Calu3 (cell line): ENCODE measurements at regions not wholly inside any gene's neighbourhood (a gene's known extent, or its start where the extent isn't known, plus 50 kb on each side); places are given as distances from the start of the nearest gene placed in this dataset.

Experiments used
- BruUV-seq: library from RNA; stranded (reverse); fragments of 400-500 nt; replicated peaks from 2 replicates; lab custom pipeline; 2021; lab: Mats Ljungman, UMichigan
- CTCF ChIA-PET: fragments of 300-600 bp; sonication (Branson Sonifier 250); formaldehyde crosslinking; loops from one replicate; lab custom pipeline; 2022; ENCODE audit warnings: antibody characterized with exemption; lab: Charles Lee
- DNase-seq: peaks from one replicate; pipeline ENCODE4 v3.0.0; 2022
- H3K27ac Mint-ChIP-seq: one replicate; pipeline ENCODE4 v1.8.0; 2022; ENCODE audit warnings: mixed read lengths; ENCODE audit not compliant: unreplicated experiment
- H3K27me3 Mint-ChIP-seq: one replicate; pipeline ENCODE4 v1.8.0; 2022; ENCODE audit warnings: mixed read lengths; ENCODE audit not compliant: unreplicated experiment
- H3K36me3 Mint-ChIP-seq: one replicate; pipeline ENCODE4 v1.8.0; 2022; ENCODE audit warnings: mild to moderate bottlenecking, moderate library complexity, mixed read lengths; ENCODE audit not compliant: insufficient read depth, unreplicated experiment
- H3K4me1 Mint-ChIP-seq: one replicate; pipeline ENCODE4 v1.8.0; 2022; ENCODE audit warnings: mild to moderate bottlenecking, low read depth, mixed read lengths; ENCODE audit not compliant: unreplicated experiment
- H3K4me3 Mint-ChIP-seq: one replicate; pipeline ENCODE4 v1.8.0; 2022; ENCODE audit warnings: mild to moderate bottlenecking, low read depth, moderate library complexity, mixed read lengths; ENCODE audit not compliant: unreplicated experiment
- H3K9me3 Mint-ChIP-seq: one replicate; pipeline ENCODE4 v1.8.0; 2022; ENCODE audit warnings: low read depth, mixed read lengths; ENCODE audit not compliant: unreplicated experiment
- intact Hi-C: fragments of 100-400 bp; cut with micrococcal nuclease; formaldehyde crosslinking; loops from one replicate; pipeline ENCODE4 v1.10.0; 2022; ENCODE audit not compliant: unreplicated experiment
- TF ChIP-seq, protein P1 (sequence below): fragments of 200-600 bp; IDR thresholded peaks from one replicate; pipeline ENCODE4 v1.8.0; 2022; ENCODE audit warnings: antibody characterized with exemption; ENCODE audit not compliant: unreplicated experiment

DNA sequence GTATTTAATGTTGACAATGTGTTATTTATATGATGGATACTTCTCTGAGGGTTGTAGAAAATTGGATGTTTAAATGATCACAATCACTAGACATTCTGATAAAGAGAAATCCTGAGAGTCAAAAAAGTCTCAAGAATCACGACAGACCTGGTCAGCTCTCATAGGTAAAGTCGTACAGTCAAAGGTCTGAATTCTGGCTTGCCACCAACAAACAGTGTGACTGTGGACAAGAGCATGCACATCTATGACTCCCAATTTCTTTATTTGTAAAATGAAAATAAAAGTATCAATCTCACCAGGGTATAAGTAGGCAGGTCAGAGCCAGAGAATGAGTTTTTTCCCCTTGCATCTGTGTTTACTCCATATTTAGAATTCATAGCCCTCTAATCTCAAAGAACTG, 556.7 kb downstream of the FAM181B start:
- H3K9me3 Mint-ChIP-seq = peaks cover 2% of the 10 kb centered on the region

DNA sequence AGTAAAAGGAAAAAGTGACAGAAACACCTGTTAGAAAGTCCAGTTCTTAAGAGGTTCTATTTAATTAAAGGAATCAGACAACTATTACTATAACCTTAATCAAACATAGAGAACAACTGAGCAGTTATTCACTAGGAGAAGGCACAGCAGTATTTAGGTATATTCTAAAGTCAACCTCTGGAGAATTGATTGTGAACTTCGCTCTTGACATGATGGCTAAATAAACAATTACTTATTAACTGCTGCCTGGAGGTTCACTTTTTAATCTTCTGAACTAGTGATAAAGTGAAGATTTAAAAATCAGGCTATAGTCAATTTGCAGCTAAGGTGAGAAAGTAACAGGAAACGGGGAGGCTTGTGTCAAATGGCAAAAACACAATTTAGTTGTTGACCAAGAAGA, 557.3 kb downstream of the FAM181B start:
- H3K9me3 Mint-ChIP-seq = peaks cover 2% of the 10 kb centered on the region
- DNase-seq = no peak
- no peak overlapping the region for H3K4me3 Mint-ChIP-seq
- CTCF ChIA-PET = no interaction called here
- no peaks in the 10 kb centered on the region for H3K36me3 Mint-ChIP-seq
- intact Hi-C loops = no loop called here
- H3K4me1 Mint-ChIP-seq = no peaks in the 10 kb centered on the region
- no peaks in the 10 kb centered on the region for H3K27me3 Mint-ChIP-seq
- TF ChIP-seq, protein P1, sequence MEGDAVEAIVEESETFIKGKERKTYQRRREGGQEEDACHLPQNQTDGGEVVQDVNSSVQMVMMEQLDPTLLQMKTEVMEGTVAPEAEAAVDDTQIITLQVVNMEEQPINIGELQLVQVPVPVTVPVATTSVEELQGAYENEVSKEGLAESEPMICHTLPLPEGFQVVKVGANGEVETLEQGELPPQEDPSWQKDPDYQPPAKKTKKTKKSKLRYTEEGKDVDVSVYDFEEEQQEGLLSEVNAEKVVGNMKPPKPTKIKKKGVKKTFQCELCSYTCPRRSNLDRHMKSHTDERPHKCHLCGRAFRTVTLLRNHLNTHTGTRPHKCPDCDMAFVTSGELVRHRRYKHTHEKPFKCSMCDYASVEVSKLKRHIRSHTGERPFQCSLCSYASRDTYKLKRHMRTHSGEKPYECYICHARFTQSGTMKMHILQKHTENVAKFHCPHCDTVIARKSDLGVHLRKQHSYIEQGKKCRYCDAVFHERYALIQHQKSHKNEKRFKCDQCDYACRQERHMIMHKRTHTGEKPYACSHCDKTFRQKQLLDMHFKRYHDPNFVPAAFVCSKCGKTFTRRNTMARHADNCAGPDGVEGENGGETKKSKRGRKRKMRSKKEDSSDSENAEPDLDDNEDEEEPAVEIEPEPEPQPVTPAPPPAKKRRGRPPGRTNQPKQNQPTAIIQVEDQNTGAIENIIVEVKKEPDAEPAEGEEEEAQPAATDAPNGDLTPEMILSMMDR = no peak
- no TSS peak for BruUV-seq
- H3K27ac Mint-ChIP-seq = no peak overlapping the region

More for the DNA sequence above, 556.7 kb downstream of the FAM181B start:
- H3K4me3 Mint-ChIP-seq = no peak overlapping the region
- BruUV-seq = no TSS peak
- H3K27me3 Mint-ChIP-seq = no peaks in the 10 kb centered on the region
- no peaks in the 10 kb centered on the region for H3K36me3 Mint-ChIP-seq
- TF ChIP-seq, protein P1 = no peak
- no peaks in the 10 kb centered on the region for H3K4me1 Mint-ChIP-seq
- CTCF ChIA-PET = no interaction called here
- H3K27ac Mint-ChIP-seq = no peak overlapping the region
- intact Hi-C loops = no loop called here
- DNase-seq = no peak

DNA sequence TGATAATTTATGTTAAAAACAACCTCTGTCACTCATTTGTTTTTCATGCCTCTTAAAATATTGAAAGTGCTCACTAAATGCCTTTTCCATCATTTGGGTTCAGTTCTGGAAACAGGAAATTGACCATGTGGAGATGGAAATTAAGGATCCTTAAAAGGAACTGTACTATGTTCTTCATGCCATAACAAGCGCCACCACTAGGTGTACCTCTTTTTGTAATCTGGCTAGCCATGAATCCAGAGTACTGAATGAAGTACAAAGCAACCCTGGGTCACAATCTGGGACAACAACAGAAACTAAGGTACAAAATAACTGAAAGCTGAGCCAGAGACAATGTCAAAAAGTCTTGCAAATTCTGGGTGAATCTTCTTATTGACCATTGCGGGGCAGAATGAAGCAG, 559.1 kb downstream of the FAM181B start:
- TF ChIP-seq, protein P1 = no peak
- H3K36me3 Mint-ChIP-seq = no peaks in the 10 kb centered on the region
- H3K4me3 Mint-ChIP-seq = no peak overlapping the region
- CTCF ChIA-PET = no interaction called here
- H3K27me3 Mint-ChIP-seq = no peaks in the 10 kb centered on the region
- DNase-seq = no peak
- H3K9me3 Mint-ChIP-seq = no peaks in the 10 kb centered on the region
- no TSS peak for BruUV-seq
- intact Hi-C loops = no loop called here
- no peaks in the 10 kb centered on the region for H3K4me1 Mint-ChIP-seq
- H3K27ac Mint-ChIP-seq = no peak overlapping the region

DNA sequence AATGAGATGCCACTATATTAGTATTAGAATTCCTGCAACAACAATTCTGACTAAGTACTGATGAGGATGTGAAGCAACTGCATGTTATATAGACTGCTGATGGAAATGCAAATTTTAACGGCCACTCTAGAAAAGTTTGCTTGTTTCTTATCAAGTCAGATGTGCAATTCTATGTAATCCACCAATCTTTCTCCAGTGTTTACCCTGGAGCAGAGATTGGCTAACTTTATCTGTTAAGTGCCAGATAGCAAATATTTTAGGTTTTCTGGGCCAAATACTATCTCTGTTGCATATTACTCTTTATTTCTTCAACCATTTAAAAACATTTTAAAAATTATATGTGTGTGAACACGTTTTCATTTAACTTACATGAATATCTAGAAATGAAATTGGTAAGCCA, 586.9 kb downstream of the FAM181B start:
- TF ChIP-seq, protein P1 = no peak
- no peaks in the 10 kb centered on the region for H3K4me1 Mint-ChIP-seq
- BruUV-seq = no TSS peak

DNA sequence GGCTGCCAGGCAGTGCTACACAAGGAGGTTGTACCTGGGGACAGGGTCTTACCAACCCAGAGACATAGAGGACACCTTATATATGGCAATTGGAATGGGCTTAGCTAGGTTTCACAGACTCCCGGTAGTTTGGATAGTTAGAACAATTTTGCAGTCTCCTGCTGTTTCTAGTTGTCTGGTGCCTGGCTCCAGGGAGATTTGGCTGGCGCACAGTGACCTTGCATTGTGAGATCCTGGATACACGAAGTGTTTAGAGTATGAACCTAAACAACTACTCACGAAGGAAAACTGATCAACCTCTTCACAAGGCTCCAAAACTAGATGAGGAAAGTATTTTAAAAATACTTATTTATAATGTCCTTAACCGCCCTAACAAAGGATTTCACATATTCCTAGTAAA, 614.7 kb downstream of the FAM181B start:
- Mint-ChIP-seq H3K36me3 (no peaks in the 10 kb centered on the region), H3K4me1 (no peaks in the 10 kb centered on the region), H3K9me3 (peaks cover 15% of the 10 kb centered on the region), H3K27me3 (no peaks in the 10 kb centered on the region), H3K4me3 (no peak overlapping the region), H3K27ac (no peak overlapping the region)
- TF ChIP-seq, protein P1 = no peak
- BruUV-seq = no TSS peak
- CTCF ChIA-PET = no interaction called here
- no peak for DNase-seq
- intact Hi-C loops = no loop called here

More for the DNA sequence above, 586.9 kb downstream of the FAM181B start:
- Mint-ChIP-seq H3K27ac (no peak overlapping the region), H3K4me3 (no peak overlapping the region), H3K9me3 (peaks cover 2% of the 10 kb centered on the region), H3K27me3 (no peaks in the 10 kb centered on the region), H3K36me3 (no peaks in the 10 kb centered on the region)
- intact Hi-C loops = no loop called here
- CTCF ChIA-PET = no interaction called here
- DNase-seq = no peak
